HPDE6-E6E7 (cell line): ENCODE measurements at regions not wholly inside any gene's neighbourhood (a gene's known extent, or its start where the extent isn't known, plus 50 kb on each side); places are given as distances from the start of the nearest gene placed in this dataset.

ENCODE experiments used
- DNase-seq: peaks from one replicate; pipeline ENCODE4 v3.0.0; 2011; ENCODE audit warnings: missing footprints; ENCODE audit errors: extremely low spot score

DNA sequence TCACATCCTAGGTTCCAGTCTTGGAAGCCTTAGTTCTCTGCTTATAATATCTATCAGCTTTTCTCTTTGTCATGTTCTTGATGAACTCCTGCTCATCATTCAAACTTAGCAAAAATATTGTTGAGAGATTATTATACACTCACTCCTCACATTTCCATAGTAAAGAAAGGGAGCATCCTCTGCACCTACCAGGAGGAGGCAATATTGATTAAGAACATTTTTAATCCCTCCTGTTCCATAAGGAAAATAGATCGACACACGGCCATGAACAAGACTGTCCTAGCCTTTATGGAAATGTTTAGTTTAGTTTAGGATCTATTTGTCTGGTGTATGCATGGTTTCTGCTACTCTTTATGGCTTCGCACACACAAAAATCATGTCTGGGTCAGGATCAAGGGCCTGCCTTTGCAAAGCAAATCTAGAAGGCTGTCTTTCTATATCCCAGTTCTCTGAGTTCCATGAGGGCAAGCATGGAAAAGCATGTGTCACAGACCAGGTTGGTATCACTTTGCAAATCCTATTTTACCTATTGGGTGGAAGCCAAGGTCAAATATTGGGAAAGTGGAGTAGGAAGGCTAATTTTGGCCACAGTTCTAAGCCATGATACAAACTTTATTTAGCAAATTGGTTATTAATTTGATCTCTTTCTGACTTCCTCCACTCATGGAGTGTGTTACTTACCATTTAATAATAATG, 164.4 kb downstream of the MDFIC start:
- DNase-seq, result no peak

DNA sequence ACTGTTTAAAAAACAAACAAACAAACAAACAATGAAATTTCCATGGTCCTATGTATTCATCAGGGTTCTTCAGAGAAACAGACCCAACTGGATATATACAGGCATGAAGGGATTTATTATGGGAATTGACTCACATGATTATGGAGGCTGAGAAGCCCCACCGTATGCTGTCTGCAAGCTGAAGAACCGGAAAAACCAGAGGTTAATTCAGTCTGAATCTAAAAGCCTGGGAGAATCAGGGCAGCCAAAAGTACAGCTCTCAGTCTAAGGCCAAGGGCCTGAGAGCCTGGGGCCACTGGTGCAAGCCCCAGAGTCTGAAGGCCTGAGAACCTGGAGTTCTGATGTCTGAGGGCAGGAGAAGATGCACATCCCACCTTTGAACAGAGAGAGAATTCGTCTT, 163.5 kb downstream of the MDFIC start:
- DNase-seq, result no peak

DNA sequence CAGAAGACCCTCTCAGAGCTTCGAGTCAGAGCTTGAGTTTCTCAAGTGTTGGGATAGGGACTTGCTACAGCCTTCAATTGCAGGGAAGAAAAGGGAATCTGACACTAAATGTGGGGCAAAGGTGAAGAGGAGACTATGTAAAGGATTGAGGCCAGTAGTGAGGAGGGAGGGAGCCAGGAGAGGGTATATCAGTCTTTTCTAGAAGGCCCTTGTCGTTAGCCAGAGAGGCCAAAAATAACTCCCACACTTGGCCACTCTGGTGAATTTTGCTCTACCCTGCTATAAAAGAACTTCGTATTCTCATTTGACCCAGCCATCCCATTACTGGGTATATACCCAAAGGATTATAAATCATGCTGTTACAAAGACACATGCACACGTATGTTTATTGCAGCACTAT, 162.0 kb downstream of the MDFIC start:
- DNase-seq, result no peak

DNA sequence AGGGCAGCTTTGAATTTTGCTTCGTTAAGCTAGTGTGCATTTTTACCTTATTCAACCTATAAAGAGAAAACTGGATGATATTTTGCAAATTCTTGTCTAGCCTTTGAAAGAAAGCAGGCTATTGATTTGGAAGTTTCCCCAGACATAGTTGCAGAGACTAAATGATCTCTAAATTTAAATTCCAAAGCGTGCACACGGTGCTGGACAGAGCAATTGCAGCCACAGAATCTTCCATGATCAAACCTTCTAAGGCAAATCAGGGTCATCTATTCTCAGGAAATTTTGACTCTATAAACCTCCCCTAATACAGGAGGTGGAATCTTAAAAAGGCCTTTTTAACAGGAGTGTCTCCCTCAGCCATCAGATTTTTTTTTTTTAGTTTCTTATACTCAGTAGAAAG, 159.9 kb downstream of the MDFIC start:
- no peak for DNase-seq

DNA sequence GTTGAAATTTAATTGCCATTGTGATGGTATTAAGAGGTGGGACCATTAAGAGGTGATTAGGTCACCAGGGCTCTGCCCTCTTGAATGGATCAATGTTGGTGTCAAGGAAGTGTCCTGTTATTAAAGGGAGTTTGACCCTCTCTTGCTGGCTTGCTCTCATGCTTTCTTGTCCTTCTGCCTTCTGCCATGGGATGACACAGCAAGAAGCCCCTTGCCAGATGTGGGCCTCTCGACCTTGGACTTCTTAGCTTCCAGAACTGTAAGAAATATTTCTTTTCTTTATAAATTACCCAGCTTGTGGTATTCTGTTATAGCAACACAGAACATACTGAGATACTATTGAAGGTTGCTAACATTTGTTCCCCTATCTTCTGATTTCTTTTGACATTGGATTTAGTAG, 157.0 kb downstream of the MDFIC start:
- no peak for DNase-seq

DNA sequence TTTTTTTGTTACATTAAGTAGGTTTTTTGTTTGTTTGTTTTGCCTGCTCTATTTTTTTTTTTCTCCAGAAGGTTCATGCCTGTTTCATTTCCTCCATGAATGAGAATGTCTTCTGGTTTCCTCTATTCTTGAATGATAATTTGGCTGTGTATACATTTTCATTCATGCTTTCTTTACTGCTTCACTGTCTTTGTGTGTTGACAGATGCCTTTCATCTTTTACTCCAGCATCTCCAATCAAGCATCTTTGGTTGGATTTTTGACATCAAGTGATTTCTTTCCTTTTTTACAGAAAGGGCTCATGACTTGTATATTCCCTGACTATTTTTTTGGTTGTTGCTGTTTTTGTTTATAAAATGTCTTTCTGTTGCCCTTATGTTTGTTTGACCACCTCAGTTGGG, 156.5 kb downstream of the MDFIC start:
- no peak for DNase-seq

DNA sequence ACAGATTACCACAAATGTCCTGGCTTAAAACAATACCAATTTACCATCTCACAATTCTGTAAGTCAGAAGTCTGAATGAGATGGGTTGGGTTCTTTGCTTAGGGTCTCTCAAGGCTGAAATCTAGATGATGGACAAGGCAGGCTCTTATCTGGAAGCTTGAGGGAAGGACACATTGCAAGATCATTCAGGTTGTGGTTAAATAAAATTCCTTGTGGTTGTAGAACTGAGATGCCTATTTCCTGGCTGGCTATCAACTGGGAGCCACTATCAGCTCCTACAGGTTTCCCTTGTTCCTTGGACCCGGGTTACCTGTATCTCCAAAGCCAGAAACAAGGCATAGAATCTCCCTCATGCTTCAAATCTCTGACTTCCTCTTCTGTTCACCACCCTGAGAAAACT, 148.4 kb downstream of the MDFIC start:
- DNase-seq, result no peak
